NCI-H1105 (cell line): ENCODE measurements at regions not wholly inside any gene's neighbourhood (a gene's known extent, or its start where the extent isn't known, plus 50 kb on each side); places are given as distances from the start of the nearest gene placed in this dataset.
"Not testable (repeated sequence)": the region's sequence is repeated elsewhere in the genome, so short reads cannot be mapped to it uniquely, and the experiment has no call there.

ENCODE experiments used
- DNase-seq: peaks from one replicate; lab custom pipeline; 2025; lab: John Stamatoyannopoulos, UW

GRCh38 chr22:34319346-34319745 is 399.1 kb upstream of the LARGE1 start:
- no peak for DNase-seq

DNA sequence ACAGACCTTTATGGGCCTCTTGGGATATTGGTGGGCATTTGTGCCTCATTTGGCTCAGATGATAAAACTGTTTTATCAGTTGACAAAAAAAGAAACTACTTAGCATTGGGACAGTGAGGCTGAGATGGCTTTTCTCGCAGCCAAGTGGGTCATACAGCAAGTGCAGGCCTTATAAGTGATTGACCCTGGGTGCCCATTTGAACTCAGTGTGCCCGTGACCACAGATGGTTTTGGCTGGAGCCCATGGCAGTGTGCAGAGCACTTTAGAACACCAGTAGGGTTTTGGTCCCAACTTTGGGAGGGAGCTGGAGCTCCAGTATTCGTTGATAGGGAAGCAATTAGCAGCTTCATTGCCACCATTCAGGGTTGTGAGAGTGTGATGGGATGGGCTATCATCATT is 404.5 kb upstream of the LARGE1 start:
- DNase-seq, result no peak

GRCh38 chr22:34326901-34327300 is 406.6 kb upstream of the LARGE1 start:
- DNase-seq, result no peak

DNA sequence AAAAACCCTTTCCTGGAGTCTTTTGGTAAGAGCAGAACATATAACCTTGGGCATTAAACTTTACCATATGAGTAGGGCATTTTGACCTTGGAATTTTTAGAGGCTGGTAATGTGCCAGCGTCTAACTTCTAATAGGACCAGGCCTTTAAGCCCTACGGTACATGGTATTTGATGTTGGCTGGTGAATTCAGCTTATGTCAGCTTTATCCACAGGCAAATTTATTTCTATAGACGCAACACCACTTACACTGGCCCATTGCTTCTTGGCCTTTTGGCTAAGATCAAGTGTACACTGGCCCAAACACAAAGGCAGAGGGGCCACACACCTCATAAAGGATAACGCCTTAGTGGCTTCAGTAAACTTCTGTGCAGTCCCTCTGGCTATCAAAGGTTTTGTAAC is 410.2 kb upstream of the LARGE1 start:
- DNase-seq, result no peak

DNA sequence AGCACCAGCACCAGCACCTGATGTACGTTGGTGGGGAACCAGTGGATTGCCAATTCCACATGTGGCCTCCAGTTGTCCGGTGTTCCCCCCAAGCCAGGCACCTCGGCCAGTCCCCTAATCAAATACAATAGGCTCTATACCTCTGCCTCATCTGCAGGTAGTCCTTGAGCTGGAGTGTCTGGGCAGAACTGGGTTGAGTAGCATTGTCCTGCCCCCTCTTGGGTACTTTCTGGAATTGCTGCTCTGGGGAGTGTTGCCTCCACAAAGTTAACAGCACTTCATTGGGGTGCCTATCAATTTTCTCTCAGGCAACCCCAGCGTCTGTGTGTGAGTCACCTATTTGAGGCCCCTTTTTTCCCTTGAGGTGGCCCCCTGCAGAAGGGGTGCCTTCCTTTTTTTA is 413.0 kb upstream of the LARGE1 start:
- DNase-seq, result no peak

DNA sequence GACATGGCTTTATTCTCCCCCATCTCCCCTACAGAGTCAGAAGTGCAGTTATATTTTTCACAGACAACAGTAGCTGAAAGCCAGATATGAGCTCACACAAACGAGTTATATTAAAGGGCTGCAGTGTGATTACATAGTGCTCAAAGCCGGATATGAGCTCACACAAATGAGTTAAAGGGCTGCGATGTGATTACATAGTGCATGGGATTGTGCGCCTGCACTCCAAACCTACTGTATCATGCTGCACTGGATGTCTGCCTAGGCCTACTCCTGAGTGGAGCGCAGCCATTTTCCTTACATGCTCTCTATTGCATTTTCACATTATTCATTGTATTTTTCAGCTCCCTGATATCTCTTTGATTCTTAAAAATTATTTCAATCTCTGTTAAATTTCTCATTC is 414.6 kb upstream of the LARGE1 start:
- no peak for DNase-seq

DNA sequence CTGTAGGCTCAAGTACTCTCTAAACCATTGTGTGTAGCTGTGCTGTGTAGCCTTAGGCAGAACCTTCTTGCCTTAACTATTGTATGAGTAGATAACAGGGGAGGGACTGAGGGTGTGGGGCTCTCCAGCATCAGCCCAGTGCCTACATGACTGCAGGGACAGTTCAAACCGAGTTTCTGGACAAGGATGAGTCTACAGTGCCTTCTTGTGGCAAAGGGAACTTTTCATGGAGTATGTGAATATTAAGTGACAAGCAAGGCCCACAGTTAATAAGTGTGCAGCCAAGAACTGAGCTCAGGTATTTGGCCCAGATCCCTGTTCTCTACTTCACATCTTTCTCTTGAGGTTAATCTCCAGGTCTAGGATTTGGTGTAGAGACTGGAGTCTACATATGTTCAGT is 424.4 kb upstream of the LARGE1 start:
- DNase-seq, result no peak

GRCh38 chr22:34354071-34354817 is 434.0 kb upstream of the LARGE1 start:
- DNase-seq, result no peak

DNA sequence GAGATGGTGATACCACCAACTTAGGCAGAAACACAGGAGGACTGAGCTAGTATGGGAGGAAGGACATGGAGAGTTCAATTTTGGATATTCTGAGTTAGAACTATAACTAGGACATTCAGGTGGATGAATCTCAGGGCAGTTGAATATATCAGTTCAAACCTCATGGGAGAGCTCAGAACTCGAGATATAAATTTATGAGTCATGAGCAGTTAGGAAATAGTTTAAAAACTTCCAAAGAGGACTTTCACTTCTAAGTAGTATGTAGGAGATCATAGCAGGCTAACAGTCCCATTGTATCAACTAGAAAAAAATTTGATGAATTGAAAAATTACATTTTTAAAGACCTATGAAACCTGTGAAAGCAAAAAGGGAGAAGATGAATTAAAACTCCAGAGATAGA is 436.2 kb upstream of the LARGE1 start:
- DNase-seq, result no peak

GRCh38 chr22:34370711-34371110 is 450.4 kb upstream of the LARGE1 start:
- no peak for DNase-seq

DNA sequence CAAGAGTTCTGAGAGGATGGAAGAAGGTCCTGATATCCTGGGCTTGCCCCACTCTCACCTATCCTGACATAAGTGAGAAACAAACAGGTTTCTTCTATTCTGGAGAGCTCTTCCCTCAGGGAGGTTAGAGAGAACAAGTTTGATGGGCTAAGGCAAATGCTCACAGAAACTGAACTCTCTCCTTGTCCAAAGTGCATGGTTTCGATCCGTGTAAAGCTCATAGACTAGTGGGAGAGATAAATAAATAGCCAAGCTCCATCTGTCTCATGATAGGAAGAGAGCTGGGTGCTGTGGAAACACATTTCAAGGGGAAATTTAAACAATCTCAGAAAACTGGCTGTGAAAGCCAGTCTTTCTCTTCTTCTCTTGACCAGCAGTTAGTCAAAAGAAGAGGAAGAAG is 459.5 kb upstream of the LARGE1 start:
- DNase-seq, result no peak

DNA sequence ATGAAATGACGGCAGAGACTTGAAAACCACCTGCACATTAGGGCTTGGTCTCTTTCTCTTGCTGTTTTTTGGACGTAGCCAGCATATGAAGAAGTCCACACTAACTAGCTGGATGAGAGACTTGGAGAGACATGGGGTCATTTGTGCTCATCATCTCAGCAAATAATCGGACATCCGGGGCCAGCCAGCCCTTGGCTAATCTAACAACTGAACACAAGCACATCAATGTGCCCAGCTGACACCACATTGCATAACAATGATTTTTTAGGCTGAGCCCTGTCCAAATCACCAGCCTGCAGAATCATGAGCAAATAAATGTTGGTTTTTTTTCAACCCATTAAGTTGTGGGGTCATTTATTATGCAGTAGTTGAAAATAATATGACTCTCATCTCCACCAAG is 460.3 kb upstream of the LARGE1 start:
- DNase-seq, result no peak

GRCh38 chr22:34390400-34390799 is 470.1 kb upstream of the LARGE1 start:
- no peak for DNase-seq

DNA sequence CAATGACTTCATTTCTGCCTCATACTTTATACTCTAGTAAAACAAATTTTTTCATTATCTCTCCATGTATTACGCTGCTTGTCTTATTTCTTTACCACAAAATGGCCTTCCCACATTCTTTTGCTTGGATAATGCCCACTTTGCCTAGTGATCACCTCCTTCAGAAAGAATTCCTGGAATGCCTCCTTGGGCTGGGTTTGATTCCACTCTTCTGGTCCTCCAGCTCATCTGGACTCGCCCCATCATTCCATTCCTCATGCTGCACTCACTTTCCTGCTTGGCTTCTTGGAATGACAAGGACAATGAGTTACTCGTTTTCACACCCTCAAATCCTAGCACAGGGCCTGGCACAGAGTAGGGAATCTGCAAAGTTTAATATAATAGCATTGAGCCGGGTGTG is 475.1 kb upstream of the LARGE1 start:
- no peak for DNase-seq

DNA sequence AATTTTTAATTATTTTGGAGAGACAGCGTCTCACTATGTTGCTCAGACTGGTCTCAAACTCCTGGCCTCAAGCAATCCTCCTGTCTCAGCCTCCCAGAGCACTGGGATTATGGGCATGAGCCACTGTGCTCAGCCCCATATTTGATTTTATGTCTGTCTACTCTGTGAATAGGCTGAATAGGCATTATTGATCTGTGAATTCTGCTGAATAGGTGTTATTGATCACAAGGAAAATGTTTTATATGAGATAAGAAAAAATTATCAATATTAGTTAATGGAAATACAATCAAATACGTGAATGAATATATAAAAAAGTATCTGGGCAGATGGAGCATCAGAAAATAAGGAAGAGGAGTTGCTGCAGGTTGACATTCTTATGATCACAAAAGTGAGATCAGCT is 483.4 kb upstream of the LARGE1 start:
- no peak for DNase-seq

DNA sequence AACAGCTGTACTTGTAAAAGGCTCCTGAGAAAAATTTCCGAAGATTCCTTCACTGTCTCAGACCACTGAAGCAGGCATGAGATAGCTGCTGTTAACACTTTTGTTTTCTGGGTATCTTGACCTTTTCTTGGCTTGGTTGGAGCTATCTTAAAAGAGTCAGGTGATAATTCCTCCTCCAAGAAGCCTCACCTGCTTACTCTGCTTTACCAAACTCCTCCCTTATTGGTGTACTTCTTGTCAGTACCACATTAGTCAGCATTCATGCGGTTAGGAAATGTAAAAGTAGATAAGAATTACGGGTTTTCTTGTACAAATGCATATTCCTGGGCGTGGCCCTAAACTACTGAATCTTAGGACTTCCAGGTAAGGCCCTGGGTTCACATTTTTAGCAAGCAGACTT is 489.8 kb upstream of the LARGE1 start:
- no peak for DNase-seq

GRCh38 chr22:34414467-34415440 is 494.5 kb upstream of the LARGE1 start:
- DNase-seq, result peak; percentile 39

DNA sequence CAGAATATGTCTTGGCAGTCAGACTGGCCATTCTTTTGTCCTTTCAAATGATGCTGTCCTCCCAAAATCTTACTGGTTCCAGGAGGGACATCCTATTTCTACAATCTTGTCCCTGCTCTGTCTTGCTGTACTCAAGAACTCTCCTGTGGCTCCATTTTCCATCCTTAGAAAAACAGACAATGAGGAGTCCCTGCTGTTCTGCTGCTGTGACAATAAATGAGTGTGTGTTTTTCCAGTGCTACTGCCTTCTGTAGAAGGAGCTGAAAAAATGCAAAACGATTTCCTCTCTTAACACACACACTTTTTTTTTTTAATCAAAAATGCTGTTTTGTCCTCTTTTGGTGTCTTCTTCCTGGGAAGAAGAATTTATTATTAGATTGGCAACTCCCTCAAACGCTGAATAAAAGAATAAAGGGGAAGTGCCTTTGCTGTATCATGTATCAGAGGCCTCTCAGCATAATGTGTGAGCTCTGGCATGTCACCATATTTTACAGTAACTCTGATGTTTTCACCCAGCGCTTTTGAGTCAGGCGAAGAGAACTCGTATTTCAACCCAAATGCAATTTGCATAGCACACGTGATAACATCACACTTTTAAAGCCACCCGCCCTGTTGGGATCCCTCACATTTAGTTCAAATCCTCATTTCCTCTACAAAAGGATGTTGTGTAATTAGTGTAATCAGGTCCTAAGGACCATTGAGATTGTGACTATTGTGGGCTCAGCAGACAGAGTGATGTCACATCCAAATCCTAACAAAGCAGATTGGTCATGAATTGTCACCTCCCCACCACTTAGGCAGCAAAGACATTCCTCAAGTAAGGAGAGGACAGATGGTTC is 496.0 kb upstream of the LARGE1 start:
- DNase-seq, result no peak

GRCh38 chr22:34422948-34423347 is 502.7 kb upstream of the LARGE1 start:
- not testable (repeated sequence) for DNase-seq

DNA sequence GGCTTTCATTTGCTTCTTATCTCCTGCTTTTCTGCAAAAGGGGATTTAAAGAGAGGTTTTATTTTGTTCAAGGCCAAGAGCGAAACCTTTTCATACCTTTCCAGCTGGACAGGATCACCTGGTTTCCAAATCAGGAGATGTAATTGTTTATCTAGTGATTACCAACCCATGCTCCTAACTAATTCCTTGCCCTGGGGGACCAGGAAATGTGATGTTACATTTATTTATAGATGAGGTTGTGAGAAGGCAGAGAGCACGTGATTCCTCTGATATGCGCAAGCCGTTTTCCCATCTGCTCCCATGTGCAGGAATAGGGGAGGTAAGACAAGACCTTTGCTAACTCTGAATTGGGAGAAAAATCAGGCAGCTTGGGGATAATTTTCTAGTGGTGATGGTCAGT is 507.2 kb upstream of the LARGE1 start:
- DNase-seq, result no peak

- no peak for DNase-seq
Measured at GRCh38 chr22:34427841-34428240, 507.6 kb upstream of the LARGE1 start.

GRCh38 chr22:34429314-34429713 is 509.0 kb upstream of the LARGE1 start:
- no peak for DNase-seq
